GM12878 (cell line): ENCODE measurements at regions not wholly inside any gene's neighbourhood (a gene's known extent, or its start where the extent isn't known, plus 50 kb on each side); places are given as distances from the start of the nearest gene placed in this dataset.

Experiments used
- ATAC-seq: fragments of 200-7000 bp; cut with Tn5 transposase; 3 replicates; pipeline ENCODE4 v1.9.1; 2020; ENCODE audit warnings: mild to moderate bottlenecking, moderate library complexity
- BruUV-seq: library from RNA; stranded (reverse); fragments of 400-500 nt; replicated peaks from 2 replicates; lab custom pipeline; 2021; lab: Mats Ljungman, UMichigan
- CTCF ChIA-PET: fragments of 300-600 bp; sonication (Branson Sonifier 250); formaldehyde crosslinking; extraction: SDS; loops from one replicate; lab custom pipeline; 2021; ENCODE audit warnings: inconsistent platforms; lab: Yijun Ruan, JAX
- POLR2A ChIA-PET: fragments of 350-600 bp; formaldehyde crosslinking; extraction: SDS; loops from one replicate; lab custom pipeline; 2021; ENCODE audit warnings: inconsistent platforms; lab: Charles Lee
- RAD21 ChIA-PET: fragments of 300-600 bp; sonication (Branson Sonifier 250); formaldehyde crosslinking; loops from one replicate; lab custom pipeline; 2023; ENCODE audit warnings: antibody characterized with exemption; ENCODE audit not compliant: unreplicated experiment; lab: Charles Lee
- SMC1A ChIA-PET: fragments of 300-600 bp; sonication (Branson Sonifier 250); formaldehyde crosslinking; loops from one replicate; lab custom pipeline; 2023; ENCODE audit not compliant: unreplicated experiment, uncharacterized antibody; lab: Charles Lee
- DNase-seq: peaks from one replicate; pipeline ENCODE4 v3.0.0-alpha.2; 2011; ENCODE audit warnings: low read depth, low spot score
- FAIRE-seq: peaks from 3 replicates; lab custom pipeline; 2011; peaks lifted over from hg19 to GRCh38; lab: Jason Lieb, UNC
- H2AFZ ChIP-seq: 2 replicates; pipeline ENCODE4 v1.6.0; 2011; ENCODE audit warnings: low read depth, low read length, control low read depth; ENCODE audit not compliant: control insufficient read depth
- H3K27ac ChIP-seq: 2 replicates; pipeline ENCODE4 v1.5.1; 2011; ENCODE audit warnings: control low read depth; ENCODE audit not compliant: control insufficient read depth, insufficient read depth
- H3K27me3 ChIP-seq, 2 experiments: replicated peaks in 1 of 2; 2 replicates each; pipeline versions ENCODE4 v1.6.0 to v1.6.1; 2011; ENCODE audit warnings: low read length in 1 of 2; ENCODE audit not compliant: control insufficient read depth in 2 of 2, insufficient read depth in 2 of 2
- H3K36me3 ChIP-seq, 2 experiments: 2 replicates each; pipeline ENCODE4 v1.5.1; 2011; ENCODE audit warnings: low read length in 1 of 2; ENCODE audit not compliant: control insufficient read depth in 2 of 2, insufficient read depth in 2 of 2
- H3K4me1 ChIP-seq: 2 replicates; pipeline ENCODE4 v1.6.1; 2011; ENCODE audit warnings: mild to moderate bottlenecking, low read length, moderate library complexity, mixed read lengths; ENCODE audit not compliant: control insufficient read depth, insufficient read depth
- H3K4me2 ChIP-seq: 2 replicates; pipeline ENCODE4 v1.6.0; 2011; ENCODE audit warnings: control low read depth; ENCODE audit not compliant: control insufficient read depth, insufficient read depth
- H3K4me3 ChIP-seq: fragments of 200-600 bp; sonication (generic); 2 replicates; pipeline ENCODE4 v1.5.1; 2016
- H3K79me2 ChIP-seq: 2 replicates; pipeline ENCODE4 v1.6.0; 2011; ENCODE audit warnings: low read length; ENCODE audit not compliant: control insufficient read depth, insufficient read depth
- H3K9ac ChIP-seq: 2 replicates; pipeline ENCODE4 v1.8.0; 2011; ENCODE audit warnings: low read length, control low read depth, mixed read lengths; ENCODE audit not compliant: control insufficient read depth, insufficient read depth
- H3K9me3 ChIP-seq: replicated peaks from 3 replicates; pipeline ENCODE4 v1.5.1; 2011; ENCODE audit warnings: mild to moderate bottlenecking, low read length; ENCODE audit not compliant: control insufficient read depth, insufficient read depth
- H4K20me1 ChIP-seq: 2 replicates; pipeline ENCODE4 v1.6.0; 2011; ENCODE audit not compliant: control insufficient read depth, insufficient read depth
- ATF7 ChIP-seq: fragments of 450-650 bp; IDR thresholded peaks from 2 replicates; pipeline ENCODE4 v1.6.1; 2016; ENCODE audit warnings: low read depth, mild to moderate bottlenecking
- DPF2 ChIP-seq: fragments of 450-650 bp; IDR thresholded peaks from 2 replicates; pipeline ENCODE4 v1.6.1; 2017; ENCODE audit warnings: mild to moderate bottlenecking
- EED ChIP-seq: sonication (generic); IDR thresholded peaks from 2 replicates; pipeline ENCODE4 v1.6.1; 2016; ENCODE audit warnings: antibody characterized with exemption, low read depth
- EZH2 ChIP-seq: IDR thresholded peaks from 2 replicates; pipeline ENCODE4 v1.6.1; 2012; ENCODE audit warnings: low read depth, mild to moderate bottlenecking, control low read depth, inconsistent platforms, low read length, borderline replicate concordance; ENCODE audit not compliant: control insufficient read depth
- FOXK2 ChIP-seq: fragments of 450-650 bp; IDR thresholded peaks from 2 replicates; pipeline ENCODE4 v1.6.1; 2017; ENCODE audit warnings: mild to moderate bottlenecking, moderate library complexity
- FOXM1 ChIP-seq: IDR thresholded peaks from 2 replicates; pipeline ENCODE4 v1.6.1; 2012; ENCODE audit warnings: low read depth, mild to moderate bottlenecking, inconsistent platforms, low read length, moderate library complexity
- HCFC1 ChIP-seq: fragments of 150-350 bp; IDR thresholded peaks from 2 replicates; pipeline ENCODE4 v1.6.1; 2014; ENCODE audit warnings: low read length
- HDAC6 ChIP-seq: fragments of 200-600 bp; sonication (generic); IDR thresholded peaks from one replicate; pipeline ENCODE4 v1.8.0; 2017; ENCODE audit warnings: antibody characterized with exemption; ENCODE audit not compliant: unreplicated experiment
- HDGF ChIP-seq: fragments of 450-650 bp; IDR thresholded peaks from 2 replicates; pipeline ENCODE4 v1.6.1; 2016; ENCODE audit warnings: antibody characterized with exemption
- JUNB ChIP-seq: IDR thresholded peaks from 2 replicates; pipeline ENCODE4 v1.6.1; 2016; ENCODE audit warnings: antibody characterized with exemption, mild to moderate bottlenecking
- KLF5 ChIP-seq: fragments of 450-650 bp; IDR thresholded peaks from 2 replicates; pipeline ENCODE4 v1.6.1; 2014; ENCODE audit warnings: mild to moderate bottlenecking; ENCODE audit not compliant: partially characterized antibody
- MEF2B ChIP-seq: fragments of 450-650 bp; IDR thresholded peaks from 2 replicates; pipeline ENCODE4 v1.6.1; 2018; ENCODE audit warnings: mild to moderate bottlenecking, moderate library complexity; ENCODE audit not compliant: partially characterized antibody, poor library complexity, severe bottlenecking
- MTA3 ChIP-seq: IDR thresholded peaks from 2 replicates; pipeline ENCODE4 v1.6.1; 2012; ENCODE audit warnings: low read length, inconsistent platforms, borderline replicate concordance
- PML ChIP-seq: IDR thresholded peaks from 2 replicates; pipeline ENCODE4 v1.6.1; 2012; ENCODE audit warnings: low read length, inconsistent platforms
- RELA ChIP-seq: fragments of 450-650 bp; IDR thresholded peaks from 2 replicates; pipeline ENCODE4 v1.8.0; 2014; ENCODE audit warnings: borderline replicate concordance; ENCODE audit not compliant: partially characterized antibody
- SREBF2 ChIP-seq: IDR thresholded peaks from 2 replicates; pipeline ENCODE4 v1.6.1; 2012; ENCODE audit warnings: mild to moderate bottlenecking, low read length
- TAF1 ChIP-seq: IDR thresholded peaks from 2 replicates; pipeline ENCODE4 v1.6.1; 2011; ENCODE audit warnings: mild to moderate bottlenecking, low read depth, low read length, borderline replicate concordance
- TBL1XR1 ChIP-seq: IDR thresholded peaks from 2 replicates; pipeline ENCODE4 v1.6.1; 2012; ENCODE audit warnings: low read depth, low read length, improper control_type of control experiment
- TCF3 ChIP-seq: IDR thresholded peaks from 2 replicates; pipeline ENCODE4 v1.6.1; 2012; ENCODE audit warnings: low read depth, mild to moderate bottlenecking, low read length, borderline replicate concordance; ENCODE audit not compliant: insufficient read depth
- ZNF207 ChIP-seq: fragments of 450-650 bp; IDR thresholded peaks from 2 replicates; pipeline ENCODE4 v1.6.1; 2014; ENCODE audit warnings: antibody characterized with exemption, mild to moderate bottlenecking, borderline replicate concordance
- ZNF384 ChIP-seq: IDR thresholded peaks from 2 replicates; pipeline ENCODE4 v1.6.1; 2012; ENCODE audit warnings: low read depth, mild to moderate bottlenecking, low read length, improper control_type of control experiment, borderline replicate concordance
- WGBS: methylation state at CpG from one replicate; pipeline ENCODE4 v1.1.6; 2016; ENCODE audit warnings: low lambda C conversion rate; ENCODE audit not compliant: insufficient replicate concordance, insufficient coverage; ENCODE audit errors: missing lambda C conversion rate; 5-methylcytosine and 5-hydroxymethylcytosine counted together
- in situ Hi-C: fragments of 300-500 bp; cut with MboI; formaldehyde crosslinking; loops from 9 replicates; pipeline ENCODE4 v1.14.3; 2018; ENCODE audit warnings: mixed read lengths
- intact Hi-C: fragments of 100-400 bp; cut with micrococcal nuclease; formaldehyde crosslinking; loops from one replicate; pipeline ENCODE4 v1.14.2; 2022; ENCODE audit not compliant: unreplicated experiment

DNA sequence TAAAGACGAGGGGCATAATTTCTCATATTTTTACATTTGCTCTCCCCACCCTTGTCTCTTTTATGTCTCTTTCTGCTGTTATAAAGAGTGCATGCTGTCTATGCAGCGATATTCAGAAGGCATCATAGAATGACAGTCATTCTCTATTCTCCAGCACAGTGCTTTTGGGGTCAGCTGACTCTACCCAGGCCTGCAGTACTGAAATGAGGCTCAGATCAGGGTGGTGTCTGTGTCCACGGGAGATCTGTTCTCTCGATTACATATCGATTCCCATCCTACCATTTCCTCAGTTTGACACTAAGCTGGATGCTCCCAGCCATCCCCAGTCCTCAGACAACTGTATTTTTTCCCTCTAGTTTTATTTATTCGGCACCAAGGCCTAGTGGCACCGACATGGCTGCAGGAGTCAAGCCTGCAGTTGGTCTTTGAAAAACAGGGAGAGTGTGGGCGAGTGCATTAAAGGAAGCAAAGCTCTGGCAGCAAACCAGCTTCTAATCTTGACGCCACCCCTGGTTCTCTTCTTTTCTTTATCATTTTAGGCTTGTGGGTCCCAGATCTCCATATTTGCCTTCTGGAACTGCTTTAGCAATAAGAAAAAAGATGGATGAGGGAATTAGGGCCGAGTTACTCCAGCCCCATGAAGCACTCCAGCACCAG lies 71.6 kb upstream of the PICALM start:
- in situ Hi-C loops = no loop called here
- FAIRE-seq = no peak

DNA sequence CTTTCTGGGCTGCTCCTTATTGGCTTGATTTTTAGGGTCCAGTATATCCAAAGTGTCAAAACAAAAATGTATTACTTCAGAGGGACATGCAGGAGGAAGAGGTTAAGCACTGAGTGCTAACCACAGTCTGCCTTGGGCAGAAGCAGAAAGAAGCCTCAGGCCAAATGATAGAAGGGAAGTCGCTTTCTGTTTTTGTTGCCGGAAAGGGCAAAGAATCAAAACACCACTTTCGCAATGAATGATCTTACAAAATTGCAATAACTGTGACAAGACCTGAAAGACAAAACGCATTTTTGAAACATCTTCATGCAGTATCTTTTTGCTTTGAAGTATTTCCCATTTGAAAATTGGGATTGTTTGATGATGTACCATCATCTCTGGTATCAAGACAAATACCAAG lies 70.1 kb upstream of the PICALM start:
- H3K4me2 ChIP-seq = peak overlapping the region; percentile 49
- H3K27me3 ChIP-seq = no peaks in the 10 kb centered on the region
- DNase-seq (peak; percentile 84), FAIRE-seq (peak; percentile 73), ATAC-seq (peak; percentile 92)
- ChIA-PET RAD21 (interaction anchor here (0.7 to 1.7 kb wide), 6 partner anchors 15 to 97 kb away, joined by 3 to 8 read pairs (median 4); partner anchors contain the start of gene PICALM), POLR2A (interaction anchor here (0.8 to 1.5 kb wide), 4 partner anchors 13 to 23 kb away, joined by 3 to 4 read pairs (median 3); no protein-coding TSS in a partner anchor), CTCF (interaction anchor here (0.8 to 5.4 kb wide), 5 partner anchors 10 to 55 kb away, joined by 3 to 17 read pairs (median 3); no protein-coding TSS in a partner anchor), SMC1A (interaction anchor here (0.8 to 2.2 kb wide), 11 partner anchors 10 to 95 kb away, joined by 3 to 20 read pairs (median 3); no protein-coding TSS in a partner anchor)
- peaks cover 11% of the 10 kb centered on the region; the same call in 1 of the 2 replicates for H3K4me1 ChIP-seq
- peak overlapping the region; percentile 55; the same call in 1 of the 2 replicates for H3K4me3 ChIP-seq
- no TSS peak for BruUV-seq
- peak overlapping the region; percentile 67 for H3K27ac ChIP-seq
- no peaks in the 10 kb centered on the region for H3K79me2 ChIP-seq
- no peaks in the 10 kb centered on the region for H3K9me3 ChIP-seq
- intact Hi-C loops = no loop called here
- no peaks in the 10 kb centered on the region for H4K20me1 ChIP-seq
- peak overlapping the region; percentile 78 for H2AFZ ChIP-seq
- in situ Hi-C loops = no loop called here
- WGBS = 1% methylated on average over 4 of the region's 4 CpGs
- H3K9ac ChIP-seq = peak overlapping the region; percentile 37; the same call in 1 of the 2 replicates
- no peaks in the 10 kb centered on the region for H3K36me3 ChIP-seq
- TF ChIP-seq PML (peak; percentile 42; the same call in 1 of the 2 replicates), ZNF384 (no peak), TCF3 (no peak), EED (peak; percentile 68), DPF2 (peak; percentile 43), ZNF207 (no peak), HDAC6 (no peak), TAF1 (0 out of 2 replicates have a peak, but pooled peaks have one; percentile 42), MEF2B (no peak), FOXM1 (peak; percentile 78), HDGF (0 out of 2 replicates have a peak, but pooled peaks have one; percentile 46), TBL1XR1 (no peak), JUNB (peak; percentile 93), RELA (no peak), EZH2 (no peak), HCFC1 (no peak), ATF7 (no peak; the same call in 1 of the 2 replicates)

More for the DNA sequence above, 71.6 kb upstream of the PICALM start:
- DNase-seq = no peak
- whole genome bisulfite sequencing = 91% methylated on average over 10 of the region's 10 CpGs
- peaks cover 11% of the 10 kb centered on the region; the same call in 1 of the 2 replicates for H3K4me1 ChIP-seq
- TF ChIP-seq FOXK2 (no peak), SREBF2 (no peak), MTA3 (no peak), KLF5 (no peak), HDAC6 (no peak)
- H3K79me2 ChIP-seq = no peaks in the 10 kb centered on the region
- no TSS peak for BruUV-seq
- ChIA-PET POLR2A (interaction anchor here (0.5 kb wide), 1 partner anchor 122 kb away, joined by 3 read pairs; no protein-coding TSS in a partner anchor), SMC1A (interaction anchor here (0.8 to 1.4 kb wide), 3 partner anchors 9 to 53 kb away, joined by 3 to 4 read pairs (median 3); no protein-coding TSS in a partner anchor), RAD21 (no interaction called here), CTCF (interaction anchor here (5.4 kb wide), 1 partner anchor 53 kb away, joined by 17 read pairs; no protein-coding TSS in a partner anchor)
- no peak overlapping the region for H3K9ac ChIP-seq
- no peaks in the 10 kb centered on the region for H3K9me3 ChIP-seq
- no peak for ATAC-seq
- H2AFZ ChIP-seq = no peak overlapping the region
- H3K4me2 ChIP-seq = no peak overlapping the region
- no peak overlapping the region for H3K4me3 ChIP-seq
- no peaks in the 10 kb centered on the region for H3K36me3 ChIP-seq
- intact Hi-C loops = no loop called here
- no peaks in the 10 kb centered on the region for H3K27me3 ChIP-seq
- H3K27ac ChIP-seq = no peak overlapping the region
- no peaks in the 10 kb centered on the region for H4K20me1 ChIP-seq
